GM23338 (cell line): ENCODE measurements at regions not wholly inside any gene's neighbourhood (a gene's known extent, or its start where the extent isn't known, plus 50 kb on each side); places are given as distances from the start of the nearest gene placed in this dataset.

Experiments used
- ETS1 ChIP-seq: IDR thresholded peaks from 2 replicates; pipeline ENCODE4 v1.6.1; 2016; ENCODE audit warnings: antibody characterized with exemption
- EZH2phosphoT487 ChIP-seq: fragments of 200-600 bp; sonication (generic); IDR thresholded peaks from one replicate; pipeline ENCODE4 v1.8.1; 2018; ENCODE audit warnings: antibody characterized with exemption; ENCODE audit not compliant: unreplicated experiment
- JUNB ChIP-seq: IDR thresholded peaks from one replicate; pipeline ENCODE4 v1.6.1; 2016; ENCODE audit warnings: antibody characterized with exemption; ENCODE audit not compliant: unreplicated experiment
- REST ChIP-seq: IDR thresholded peaks from one replicate; pipeline ENCODE4 v1.6.1; 2018; ENCODE audit warnings: antibody characterized with exemption; ENCODE audit not compliant: unreplicated experiment
- ZNF114 ChIP-seq: fragments of 250-450 bp; sonication (Bioruptor Pico); IDR thresholded peaks from 2 replicates; pipeline ENCODE4 v1.5.0; 2020; ENCODE audit warnings: mild to moderate bottlenecking, moderate library complexity
- ZNF331 ChIP-seq: fragments of 250-450 bp; sonication (Bioruptor Pico); IDR thresholded peaks from 2 replicates; pipeline ENCODE4 v1.5.0; 2020; ENCODE audit warnings: low read depth, mild to moderate bottlenecking, moderate library complexity
- TF ChIP-seq, protein P1 (sequence below): fragments of 250-450 bp; sonication (Bioruptor Pico); IDR thresholded peaks from 2 replicates; pipeline ENCODE4 v1.5.0; 2020; ENCODE audit warnings: mild to moderate bottlenecking, moderate library complexity

GRCh38 chr6:121510568-121511177 lies 75.2 kb downstream of the GJA1 start (continued):
- TF ChIP-seq, protein P1, sequence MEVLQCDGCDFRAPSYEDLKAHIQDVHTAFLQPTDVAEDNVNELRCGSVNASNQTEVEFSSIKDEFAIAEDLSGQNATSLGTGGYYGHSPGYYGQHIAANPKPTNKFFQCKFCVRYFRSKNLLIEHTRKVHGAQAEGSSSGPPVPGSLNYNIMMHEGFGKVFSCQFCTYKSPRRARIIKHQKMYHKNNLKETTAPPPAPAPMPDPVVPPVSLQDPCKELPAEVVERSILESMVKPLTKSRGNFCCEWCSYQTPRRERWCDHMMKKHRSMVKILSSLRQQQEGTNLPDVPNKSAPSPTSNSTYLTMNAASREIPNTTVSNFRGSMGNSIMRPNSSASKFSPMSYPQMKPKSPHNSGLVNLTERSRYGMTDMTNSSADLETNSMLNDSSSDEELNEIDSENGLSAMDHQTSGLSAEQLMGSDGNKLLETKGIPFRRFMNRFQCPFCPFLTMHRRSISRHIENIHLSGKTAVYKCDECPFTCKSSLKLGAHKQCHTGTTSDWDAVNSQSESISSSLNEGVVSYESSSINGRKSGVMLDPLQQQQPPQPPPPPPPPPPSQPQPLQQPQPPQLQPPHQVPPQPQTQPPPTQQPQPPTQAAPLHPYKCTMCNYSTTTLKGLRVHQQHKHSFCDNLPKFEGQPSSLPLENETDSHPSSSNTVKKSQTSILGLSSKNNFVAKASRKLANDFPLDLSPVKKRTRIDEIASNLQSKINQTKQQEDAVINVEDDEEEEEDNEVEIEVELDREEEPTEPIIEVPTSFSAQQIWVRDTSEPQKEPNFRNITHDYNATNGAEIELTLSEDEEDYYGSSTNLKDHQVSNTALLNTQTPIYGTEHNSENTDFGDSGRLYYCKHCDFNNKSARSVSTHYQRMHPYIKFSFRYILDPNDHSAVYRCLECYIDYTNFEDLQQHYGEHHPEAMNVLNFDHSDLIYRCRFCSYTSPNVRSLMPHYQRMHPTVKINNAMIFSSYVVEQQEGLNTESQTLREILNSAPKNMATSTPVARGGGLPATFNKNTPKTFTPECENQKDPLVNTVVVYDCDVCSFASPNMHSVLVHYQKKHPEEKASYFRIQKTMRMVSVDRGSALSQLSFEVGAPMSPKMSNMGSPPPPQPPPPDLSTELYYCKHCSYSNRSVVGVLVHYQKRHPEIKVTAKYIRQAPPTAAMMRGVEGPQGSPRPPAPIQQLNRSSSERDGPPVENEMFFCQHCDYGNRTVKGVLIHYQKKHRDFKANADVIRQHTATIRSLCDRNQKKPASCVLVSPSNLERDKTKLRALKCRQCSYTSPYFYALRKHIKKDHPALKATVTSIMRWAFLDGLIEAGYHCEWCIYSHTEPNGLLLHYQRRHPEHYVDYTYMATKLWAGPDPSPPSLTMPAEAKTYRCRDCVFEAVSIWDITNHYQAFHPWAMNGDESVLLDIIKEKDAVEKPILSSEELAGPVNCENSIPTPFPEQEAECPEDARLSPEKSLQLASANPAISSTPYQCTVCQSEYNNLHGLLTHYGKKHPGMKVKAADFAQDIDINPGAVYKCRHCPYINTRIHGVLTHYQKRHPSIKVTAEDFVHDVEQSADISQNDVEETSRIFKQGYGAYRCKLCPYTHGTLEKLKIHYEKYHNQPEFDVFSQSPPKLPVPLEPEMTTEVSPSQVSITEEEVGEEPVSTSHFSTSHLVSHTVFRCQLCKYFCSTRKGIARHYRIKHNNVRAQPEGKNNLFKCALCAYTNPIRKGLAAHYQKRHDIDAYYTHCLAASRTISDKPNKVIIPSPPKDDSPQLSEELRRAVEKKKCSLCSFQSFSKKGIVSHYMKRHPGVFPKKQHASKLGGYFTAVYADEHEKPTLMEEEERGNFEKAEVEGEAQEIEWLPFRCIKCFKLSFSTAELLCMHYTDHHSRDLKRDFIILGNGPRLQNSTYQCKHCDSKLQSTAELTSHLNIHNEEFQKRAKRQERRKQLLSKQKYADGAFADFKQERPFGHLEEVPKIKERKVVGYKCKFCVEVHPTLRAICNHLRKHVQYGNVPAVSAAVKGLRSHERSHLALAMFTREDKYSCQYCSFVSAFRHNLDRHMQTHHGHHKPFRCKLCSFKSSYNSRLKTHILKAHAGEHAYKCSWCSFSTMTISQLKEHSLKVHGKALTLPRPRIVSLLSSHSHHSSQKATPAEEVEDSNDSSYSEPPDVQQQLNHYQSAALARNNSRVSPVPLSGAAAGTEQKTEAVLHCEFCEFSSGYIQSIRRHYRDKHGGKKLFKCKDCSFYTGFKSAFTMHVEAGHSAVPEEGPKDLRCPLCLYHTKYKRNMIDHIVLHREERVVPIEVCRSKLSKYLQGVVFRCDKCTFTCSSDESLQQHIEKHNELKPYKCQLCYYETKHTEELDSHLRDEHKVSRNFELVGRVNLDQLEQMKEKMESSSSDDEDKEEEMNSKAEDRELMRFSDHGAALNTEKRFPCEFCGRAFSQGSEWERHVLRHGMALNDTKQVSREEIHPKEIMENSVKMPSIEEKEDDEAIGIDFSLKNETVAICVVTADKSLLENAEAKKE (CRISPR knock-in tag), result no peak
- TF ChIP-seq JUNB (no peak), ZNF331 (CRISPR knock-in tag) (no peak), REST (no peak), EZH2phosphoT487 (no peak), ETS1 (no peak), ZNF114 (CRISPR knock-in tag) (no peak)
